ENCODE measurements at regions not wholly inside any gene's neighbourhood (a gene's known extent, or its start where the extent isn't known, plus 50 kb on each side); places are given as distances from the start of the nearest gene placed in this dataset.

DNA sequence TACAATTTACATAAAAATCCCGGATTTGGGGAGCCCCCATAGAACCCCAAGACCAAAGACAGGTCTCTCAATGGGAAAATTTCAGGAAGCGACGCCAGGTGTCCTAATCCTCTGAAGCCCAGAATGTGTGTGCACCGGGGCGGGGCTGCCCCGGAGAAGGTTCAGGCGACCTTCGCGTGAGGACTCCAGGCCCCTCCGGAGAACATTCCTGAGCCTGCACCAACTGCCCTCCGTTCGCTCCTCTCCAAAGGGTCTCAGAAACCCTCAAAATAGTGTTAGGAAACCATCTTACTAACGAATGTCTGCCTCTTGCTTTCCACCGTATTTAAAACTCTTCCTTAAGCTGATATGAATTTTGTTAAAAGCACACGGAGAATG lies 78.5 kb upstream of the INSIG1 start:
- no peak for TF ChIP-seq EZH2 (IDR thresholded peaks at IDR 0.05; ENCODE audit: low read depth)
- TF ChIP-seq, protein P1, sequence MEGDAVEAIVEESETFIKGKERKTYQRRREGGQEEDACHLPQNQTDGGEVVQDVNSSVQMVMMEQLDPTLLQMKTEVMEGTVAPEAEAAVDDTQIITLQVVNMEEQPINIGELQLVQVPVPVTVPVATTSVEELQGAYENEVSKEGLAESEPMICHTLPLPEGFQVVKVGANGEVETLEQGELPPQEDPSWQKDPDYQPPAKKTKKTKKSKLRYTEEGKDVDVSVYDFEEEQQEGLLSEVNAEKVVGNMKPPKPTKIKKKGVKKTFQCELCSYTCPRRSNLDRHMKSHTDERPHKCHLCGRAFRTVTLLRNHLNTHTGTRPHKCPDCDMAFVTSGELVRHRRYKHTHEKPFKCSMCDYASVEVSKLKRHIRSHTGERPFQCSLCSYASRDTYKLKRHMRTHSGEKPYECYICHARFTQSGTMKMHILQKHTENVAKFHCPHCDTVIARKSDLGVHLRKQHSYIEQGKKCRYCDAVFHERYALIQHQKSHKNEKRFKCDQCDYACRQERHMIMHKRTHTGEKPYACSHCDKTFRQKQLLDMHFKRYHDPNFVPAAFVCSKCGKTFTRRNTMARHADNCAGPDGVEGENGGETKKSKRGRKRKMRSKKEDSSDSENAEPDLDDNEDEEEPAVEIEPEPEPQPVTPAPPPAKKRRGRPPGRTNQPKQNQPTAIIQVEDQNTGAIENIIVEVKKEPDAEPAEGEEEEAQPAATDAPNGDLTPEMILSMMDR (conservative IDR thresholded peaks at IDR 0.05), result no peak
